GM19238 (cell line): ENCODE measurements at regions not wholly inside any gene's neighbourhood (a gene's known extent, or its start where the extent isn't known, plus 50 kb on each side); places are given as distances from the start of the nearest gene placed in this dataset.

Experiments used
- DNase-seq: peaks from one replicate; pipeline ENCODE4 v3.0.0; 2011; ENCODE audit warnings: low spot score; ENCODE audit not compliant: insufficient read length

DNA sequence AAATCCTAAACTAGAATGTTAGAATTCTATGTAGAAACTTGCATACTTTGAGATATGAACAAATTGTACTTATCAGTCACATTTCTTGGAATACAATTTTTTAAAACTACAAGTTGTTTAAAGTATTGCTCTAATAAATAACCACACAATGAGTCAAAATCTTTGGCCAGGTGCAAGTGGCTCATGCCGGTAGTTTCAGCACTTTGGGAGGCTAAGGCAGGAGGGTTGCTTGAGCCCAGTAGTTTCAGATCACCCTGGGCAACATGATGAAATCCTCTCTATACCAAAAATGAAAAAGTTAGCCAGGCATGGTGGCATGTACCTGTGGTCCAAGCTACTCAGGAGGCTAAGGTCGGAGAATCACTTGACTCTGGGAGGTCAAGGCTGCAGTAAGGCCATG, 257.8 kb downstream of the COX7C start:
- DNase-seq: no peak

DNA sequence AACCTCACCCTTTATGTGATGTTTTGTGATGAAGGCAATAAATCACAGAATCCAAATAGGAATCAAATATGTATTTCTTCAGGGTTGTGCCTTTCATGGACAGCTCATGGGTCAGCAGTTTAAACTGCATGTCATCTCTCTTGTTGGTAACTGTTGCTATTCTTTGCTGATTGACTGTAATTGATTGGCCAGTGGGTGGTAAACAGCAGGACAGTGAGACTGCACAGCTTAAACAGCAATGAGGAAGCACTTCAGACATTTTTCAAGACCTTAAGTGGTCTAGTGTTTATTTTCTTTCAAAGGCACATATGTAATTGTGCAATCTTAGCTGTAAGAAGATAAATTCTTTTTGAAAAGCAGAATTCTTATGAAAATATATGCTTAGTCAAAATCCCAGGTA, 260.5 kb downstream of the COX7C start:
- DNase-seq: no peak

DNA sequence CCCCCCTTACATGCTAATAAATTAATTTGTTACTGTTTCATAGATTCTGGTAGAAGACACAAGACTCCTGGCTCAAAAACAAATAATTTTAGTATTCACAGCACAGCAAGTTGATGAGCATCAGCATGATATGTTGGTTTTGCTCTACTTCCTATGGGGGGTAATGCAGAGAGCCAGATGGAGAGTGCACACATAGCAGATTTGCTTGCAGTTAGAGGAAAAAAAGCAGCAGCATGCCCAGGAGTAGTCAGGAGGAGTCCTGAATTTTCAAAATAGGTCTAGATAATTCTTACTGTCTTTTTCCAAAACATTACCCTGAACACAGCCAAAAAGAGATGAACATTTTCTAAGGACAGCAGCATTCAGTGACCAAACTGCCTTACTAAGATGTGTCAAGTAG, 261.3 kb downstream of the COX7C start:
- no peak for DNase-seq

DNA sequence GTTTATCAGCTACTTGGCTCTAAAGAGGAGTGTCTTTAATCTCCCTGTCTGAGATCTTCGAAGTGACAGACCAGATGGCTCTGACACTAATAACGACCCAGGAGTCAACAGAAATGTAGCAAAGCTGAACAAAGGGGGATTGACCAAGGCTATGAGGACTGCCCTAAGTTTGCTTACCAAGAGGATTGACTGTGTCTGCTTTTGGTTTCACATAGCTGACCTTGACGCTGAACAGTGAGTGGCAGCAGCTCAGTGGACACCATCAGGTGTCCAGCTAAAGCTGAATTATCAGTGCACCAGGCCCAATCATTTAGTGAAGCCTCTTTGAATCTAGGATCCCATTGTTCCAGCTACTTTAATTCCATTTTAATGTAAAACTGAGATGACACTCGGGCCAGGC, 262.6 kb downstream of the COX7C start:
- DNase-seq: no peak

DNA sequence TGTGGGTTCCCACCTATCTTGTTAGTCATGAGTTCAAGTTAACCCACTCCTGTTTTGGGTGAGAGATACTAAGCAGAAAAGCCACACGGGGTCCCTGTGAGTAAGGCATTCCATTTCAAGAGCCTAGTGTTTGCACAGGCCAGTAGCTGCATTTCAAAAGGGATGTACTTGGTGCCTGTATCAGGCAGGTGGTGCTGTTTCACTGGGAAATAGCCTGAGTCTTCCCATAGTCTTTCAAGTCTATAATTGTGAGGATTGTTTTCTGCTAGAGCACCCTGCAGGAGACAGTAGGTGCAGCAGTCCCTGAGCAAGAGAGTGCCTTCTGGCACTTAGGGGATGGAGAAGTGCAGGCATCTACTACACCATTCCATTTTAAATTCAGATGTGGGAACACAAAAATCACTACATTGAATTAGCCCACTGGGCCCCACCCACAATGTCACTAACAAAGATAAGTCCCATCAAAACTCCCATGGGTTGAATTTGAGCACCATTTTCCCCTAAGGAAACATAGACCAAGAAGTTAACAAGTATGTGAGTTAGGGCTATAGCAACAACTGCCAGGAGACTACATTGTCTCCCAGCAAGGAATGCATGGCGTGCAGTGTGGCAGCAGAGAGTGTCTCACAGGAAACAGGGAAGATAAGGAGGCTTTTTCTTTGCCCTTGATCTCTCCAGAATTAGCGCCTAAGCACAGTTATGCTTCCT, 263.2 kb downstream of the COX7C start:
- DNase-seq: peak; percentile 7

DNA sequence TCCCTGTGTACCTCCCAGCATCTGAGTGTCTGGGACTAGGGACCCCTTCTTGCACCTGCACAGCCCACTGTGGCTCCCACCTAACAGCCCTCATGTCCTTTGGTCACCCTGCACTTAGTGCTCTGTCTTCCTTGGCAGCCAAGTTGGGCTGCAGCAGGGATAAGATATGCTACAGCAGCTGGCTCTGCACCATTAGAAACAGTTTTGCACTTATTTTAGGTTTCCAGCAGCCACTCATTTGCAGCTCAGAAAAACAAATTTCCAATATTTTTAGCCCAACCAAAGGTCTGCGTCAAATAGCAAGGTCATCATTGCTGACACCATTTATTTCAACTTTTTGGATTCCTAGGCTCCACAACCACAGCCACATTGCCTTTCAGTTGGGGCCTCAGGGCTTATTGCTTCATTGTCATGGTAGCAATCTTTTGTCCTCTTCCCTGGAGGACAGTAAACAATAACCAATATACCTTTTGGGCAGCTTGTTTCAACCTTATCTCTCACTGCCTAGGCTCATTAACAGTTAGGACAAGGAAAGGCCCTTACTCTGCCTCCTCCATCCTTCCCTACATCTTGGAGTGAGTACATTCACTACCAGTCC, 263.9 kb downstream of the COX7C start:
- no peak for DNase-seq

DNA sequence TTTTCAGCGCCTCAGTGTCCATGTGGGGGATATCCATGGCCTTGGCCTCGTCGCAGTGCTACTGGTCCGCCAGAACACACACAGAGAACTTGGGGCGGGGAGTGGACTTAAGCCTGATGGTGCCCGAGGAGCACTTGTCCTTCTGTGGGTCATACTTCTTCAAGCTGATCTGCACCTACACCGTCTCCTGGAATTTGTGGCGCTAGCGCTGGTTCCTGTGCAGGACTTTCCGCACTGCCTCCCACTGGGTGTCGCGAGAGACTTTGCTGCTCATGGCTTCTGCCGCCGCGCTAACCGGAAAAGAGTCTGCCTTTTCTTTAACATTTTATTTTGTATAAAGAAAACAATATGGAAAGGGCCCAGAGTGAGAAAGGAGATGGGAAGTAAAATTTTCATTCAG, 266.9 kb downstream of the COX7C start:
- DNase-seq: no peak

DNA sequence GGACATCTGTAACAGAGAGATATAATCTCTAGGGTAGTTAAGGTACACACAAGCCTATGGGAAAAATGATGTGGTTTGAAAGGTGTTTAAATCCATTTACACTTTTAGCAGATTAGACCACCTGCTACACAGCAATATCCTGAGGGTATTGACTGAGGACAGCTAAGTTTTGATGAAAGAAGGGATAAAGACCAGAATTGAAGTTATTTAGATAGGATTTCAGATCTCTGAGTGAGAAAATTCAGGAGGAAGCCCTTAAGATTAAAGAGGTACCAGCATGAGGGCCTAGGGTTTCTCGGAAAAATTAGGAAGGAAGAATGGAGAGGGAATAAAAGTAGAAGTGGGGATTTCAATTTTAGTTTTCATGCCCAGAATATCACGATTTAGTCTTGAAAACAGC, 267.3 kb downstream of the COX7C start:
- no peak for DNase-seq

DNA sequence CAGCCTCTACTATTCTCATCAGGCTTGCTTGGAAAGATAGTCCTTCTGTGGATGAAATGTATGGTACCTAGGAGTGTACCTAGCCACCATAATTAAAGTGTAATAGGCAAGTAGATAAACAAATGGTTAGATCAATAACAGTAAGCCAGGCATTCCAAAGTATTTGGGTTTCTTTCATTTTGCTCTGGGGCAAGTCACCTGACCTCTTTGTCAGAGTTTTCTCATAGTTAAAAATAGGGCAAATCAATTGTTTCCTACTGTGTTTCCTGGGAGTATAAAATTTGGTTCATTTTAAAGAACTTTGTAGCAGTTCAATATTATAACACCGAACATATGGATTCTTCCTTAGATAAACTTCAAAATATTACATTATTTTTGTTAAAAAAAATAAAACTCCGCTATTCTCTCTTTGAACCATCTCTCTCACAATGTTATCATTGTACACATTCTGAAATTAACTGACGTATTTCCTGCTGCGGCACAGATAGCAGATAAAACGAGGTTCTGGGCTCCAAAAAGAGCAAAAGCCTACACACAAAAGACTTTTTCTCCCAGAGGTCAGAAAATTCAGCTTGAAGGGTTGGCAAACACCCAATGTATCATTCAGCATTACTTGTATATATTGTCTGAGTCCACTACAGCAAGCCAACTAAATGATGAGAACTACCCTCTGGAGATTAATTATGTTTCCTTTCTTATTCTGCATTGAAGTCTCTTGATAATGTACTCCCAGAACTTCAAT, 267.9 kb downstream of the COX7C start:
- DNase-seq: no peak

DNA sequence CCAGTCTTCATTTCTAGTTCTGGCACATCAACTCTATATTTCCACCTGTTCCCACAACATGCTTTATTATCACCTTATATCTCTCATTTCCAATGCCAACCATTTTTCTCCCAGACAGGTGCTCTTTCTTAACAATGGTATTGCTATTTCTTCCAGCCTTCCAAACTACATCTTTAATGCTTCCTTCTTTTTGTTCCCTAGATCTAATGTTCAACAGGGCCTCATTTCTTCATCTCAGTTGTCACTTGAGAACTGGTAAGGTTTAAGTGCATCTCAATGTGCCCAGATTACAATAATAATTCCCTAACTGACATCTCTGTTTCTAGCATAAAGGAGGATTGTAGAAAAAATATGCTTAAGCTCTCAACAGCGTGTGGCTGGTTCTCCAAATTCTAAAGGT, 272.6 kb downstream of the COX7C start:
- DNase-seq: no peak

DNA sequence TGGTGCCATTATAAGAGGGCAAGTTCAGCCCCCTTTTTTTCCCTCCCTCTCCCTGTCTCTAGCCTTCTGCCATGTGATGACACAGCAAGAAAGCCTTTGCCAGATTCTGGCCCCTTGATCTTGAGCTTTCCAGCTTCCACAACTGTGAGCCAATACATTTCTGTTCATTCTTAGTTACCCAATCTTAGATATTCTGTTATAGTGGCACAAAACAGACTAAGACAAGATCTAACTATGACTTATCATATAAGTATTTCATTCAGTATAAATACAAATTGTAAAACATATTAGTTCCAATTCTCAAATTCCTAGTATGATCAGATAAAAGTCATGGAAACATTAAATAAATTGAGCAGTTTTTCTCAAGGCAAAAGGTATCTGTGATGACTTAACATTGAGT, 276.3 kb downstream of the COX7C start:
- no peak for DNase-seq

DNA sequence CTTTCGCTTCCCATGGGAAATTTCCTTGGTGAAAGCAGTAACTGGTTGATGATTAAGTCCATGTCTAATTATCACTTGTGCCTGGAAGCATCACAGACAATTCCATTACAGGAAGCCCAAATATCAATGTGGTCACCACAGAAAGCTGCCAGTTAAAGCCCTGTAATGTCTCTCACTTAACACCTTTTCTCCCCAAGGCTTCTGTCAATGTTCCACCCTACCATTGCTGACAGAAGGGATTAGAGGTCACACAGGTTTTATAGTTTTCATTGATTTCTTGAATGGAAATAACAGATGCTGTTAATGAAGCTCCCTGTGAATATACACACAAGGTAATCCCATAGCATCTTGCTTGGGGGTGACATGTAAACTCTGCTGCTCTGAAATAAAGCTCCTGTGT, 279.2 kb downstream of the COX7C start:
- no peak for DNase-seq

DNA sequence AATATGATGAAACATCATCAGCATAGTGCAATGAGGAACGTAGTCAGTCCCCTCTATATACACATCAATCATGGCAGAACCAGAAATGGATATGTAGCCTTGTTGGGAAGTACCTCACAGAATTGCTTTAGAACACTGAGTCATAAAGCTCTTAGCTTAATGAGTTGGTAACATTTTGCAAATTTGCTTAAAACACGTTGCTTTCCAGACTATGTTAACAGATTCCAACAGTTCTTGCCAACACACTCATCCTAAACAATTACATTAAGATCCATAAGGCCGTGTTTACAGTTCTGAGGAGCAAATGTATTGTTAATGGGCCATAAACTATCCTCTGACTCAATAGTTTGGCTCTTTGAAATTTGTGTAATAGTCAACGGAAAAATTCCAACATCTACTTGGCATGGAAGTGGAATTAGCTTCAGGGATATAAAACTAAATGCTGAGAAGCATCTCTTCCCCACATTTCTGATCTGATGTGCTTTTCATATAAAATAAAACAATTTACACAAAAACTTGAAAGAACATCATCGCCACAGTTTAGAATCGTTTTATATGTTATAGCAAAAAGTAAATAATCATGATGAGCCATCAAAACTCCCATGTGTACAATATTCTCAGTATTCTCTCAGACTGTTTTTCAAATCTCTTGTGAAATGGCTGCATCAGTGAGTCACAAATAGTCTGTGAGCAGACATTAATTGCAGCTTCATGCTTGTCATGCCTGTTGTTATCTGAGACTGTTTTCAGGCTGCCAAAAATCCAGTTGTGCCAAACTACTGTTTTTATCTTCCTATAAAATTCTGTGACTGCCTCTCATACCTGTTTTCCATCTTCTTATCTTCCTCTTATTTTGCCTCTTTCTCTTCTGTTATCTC, 291.9 kb downstream of the COX7C start:
- no peak for DNase-seq

DNA sequence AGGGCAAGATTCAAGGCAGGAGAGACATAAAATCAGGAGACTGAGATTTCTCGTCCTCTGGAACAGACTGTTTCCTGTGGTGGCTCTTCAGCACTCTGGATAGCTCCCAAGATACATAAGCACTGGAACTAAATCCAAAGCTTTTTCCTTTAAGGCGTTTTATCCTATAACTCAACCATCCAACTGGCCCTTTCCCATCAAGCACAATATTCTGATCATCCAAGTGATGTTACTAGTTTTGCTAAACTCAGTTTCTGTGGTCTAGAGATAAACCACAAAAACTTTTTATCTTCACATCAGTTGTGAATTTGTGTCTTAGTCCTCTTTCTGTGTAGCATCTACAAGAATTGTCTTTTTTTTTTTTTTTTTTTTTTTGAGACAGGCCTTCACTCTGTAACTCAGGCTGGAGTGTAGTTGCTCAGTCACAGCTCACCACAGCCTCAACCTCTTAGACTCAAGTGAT, 299.4 kb downstream of the COX7C start:
- no peak for DNase-seq

DNA sequence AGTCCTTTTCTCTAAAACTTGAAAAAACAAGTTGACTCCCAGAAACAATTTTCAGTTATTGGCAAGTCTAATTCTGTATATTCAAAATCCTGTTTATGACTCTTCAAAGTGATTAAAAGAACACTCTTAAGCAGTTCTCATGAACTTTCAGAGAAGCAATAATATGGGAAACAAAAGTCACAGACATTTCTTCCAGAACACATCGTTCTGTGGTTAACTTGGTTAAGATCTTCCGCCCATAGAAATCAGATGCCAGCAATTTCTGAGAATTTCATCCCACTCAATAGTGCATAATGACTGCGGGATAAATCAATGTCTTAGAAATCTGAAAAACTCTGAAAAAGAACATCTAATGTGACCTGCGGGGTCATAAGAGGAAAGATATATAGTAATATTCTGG, 300.5 kb downstream of the COX7C start:
- no peak for DNase-seq

DNA sequence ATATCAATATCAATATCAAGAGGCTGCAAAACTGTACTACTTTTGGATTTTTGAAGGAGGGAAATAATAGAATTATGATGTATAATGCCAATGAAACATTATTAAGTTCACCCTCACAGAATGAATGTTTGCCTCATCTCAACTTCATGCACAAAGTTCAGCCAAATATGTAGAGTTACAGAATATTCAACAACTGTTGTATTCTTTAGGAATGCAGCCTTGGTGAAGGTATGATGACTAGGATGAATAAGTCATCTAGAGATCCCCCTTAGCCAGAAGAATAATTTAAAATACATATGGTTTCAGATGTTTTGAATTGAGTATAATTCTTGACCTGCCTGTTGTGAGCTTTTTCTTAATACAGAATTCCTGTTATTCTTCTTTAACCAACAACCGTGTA, 308.3 kb downstream of the COX7C start:
- no peak for DNase-seq

DNA sequence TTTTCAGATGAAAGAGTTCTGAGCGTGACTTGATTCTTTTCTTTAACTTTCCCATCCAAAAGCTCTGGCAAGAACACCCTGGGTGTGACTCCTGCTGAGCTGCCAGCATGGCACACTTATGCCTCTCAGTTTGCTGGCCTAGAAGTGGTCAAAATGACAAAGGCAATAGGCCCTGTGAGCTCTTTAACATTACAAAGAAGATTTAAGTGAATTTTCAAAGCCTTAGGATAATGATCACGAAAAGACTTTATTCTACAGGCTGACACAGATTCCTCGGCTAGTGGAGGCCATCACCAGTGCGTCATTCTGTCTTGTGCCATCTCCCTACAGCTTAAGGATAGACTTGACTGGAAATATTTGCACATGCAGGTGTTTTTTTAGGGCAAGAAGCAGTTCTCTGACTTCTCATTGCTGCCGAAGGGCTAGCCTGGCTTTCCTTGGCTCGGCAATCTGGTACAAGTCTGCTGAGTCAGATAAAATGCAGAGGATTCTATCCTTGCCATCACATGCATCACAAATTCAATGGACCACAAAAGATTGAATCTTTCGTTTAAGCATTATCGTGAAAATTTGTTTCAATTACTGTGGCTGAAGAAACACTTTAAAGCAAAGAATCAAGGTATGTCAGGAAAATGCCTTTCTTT, 311.5 kb downstream of the COX7C start:
- DNase-seq: no peak

DNA sequence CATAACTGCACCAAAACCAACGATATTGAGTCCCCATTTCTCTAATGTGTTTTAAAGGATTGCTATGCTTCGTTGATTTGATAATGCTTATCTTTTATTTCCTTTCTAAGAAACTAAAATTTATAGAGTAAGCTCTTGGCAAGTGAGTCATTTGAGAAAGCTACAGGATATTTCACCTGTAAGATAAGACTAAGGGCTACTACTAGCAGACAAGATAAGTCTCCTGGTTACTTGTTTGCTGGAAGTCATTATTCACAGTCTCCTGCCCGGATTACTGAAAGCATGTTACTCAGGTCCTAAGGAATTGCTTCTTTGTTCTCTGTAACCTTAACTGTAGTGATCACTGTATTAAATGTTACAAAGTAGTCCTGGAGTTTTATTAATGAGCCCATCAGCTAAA, 315.9 kb upstream of the RASA1 start:
- no peak for DNase-seq

DNA sequence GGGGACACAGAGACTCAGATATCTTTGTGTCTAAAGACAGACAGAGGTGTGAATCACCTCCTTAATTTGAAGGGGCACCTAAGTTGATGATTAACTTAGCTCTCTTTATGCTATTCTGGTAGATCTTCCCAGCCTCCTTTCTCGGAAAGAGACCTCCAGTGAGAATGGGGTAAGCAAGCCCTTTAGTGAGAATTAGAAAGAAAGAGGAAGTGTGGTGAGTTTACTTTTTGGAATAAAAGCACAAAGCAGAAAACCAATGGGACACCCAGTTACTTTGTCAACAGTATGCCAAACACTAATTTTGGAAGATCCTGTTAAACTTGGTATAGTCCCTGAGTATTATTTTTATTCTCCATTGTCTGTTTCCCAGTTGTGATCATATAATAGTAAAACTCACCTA, 302.8 kb upstream of the RASA1 start:
- DNase-seq: no peak

DNA sequence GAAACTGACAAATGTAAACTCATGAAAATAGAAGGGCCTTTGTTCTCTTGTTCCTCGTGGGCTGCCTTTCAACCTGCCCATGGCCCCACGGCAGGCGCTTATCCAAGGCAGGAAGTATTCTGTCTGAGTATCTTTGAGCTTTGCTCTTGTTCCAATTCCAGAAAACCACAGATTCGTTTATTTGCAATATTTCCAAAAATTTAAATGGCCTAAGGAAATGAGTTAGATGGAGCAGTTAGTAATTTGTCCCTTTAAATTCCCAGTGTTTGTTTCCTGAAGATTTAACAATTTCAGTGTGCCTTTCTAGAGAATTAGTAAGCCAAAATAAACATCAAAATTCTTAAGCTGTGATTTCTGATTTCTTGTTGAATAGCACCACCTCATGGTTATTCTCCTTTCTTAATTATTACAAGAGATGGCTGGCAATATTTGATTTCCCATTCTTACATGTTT, 299.4 kb upstream of the RASA1 start:
- no peak for DNase-seq

DNA sequence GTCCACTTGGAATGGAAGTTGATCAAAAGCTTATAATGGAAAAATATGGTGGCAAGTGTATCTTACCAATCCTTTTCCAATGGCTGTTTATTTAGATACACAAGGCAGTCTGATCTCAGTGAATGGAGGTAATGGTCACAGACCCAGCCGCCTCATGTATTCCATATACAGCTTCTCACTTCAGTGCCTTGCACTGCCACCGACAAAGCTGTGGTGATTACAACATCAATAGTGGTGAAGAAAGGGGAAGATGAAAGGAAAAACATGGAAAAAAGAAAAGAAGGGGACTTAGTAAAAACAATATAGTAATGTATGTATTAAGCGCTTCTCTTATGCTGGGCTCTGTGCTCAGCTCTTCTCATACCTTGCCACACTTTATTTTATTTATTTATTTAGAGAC, 297.3 kb upstream of the RASA1 start:
- no peak for DNase-seq
